ENCODE measurements at regions not wholly inside any gene's neighbourhood (a gene's known extent, or its start where the extent isn't known, plus 50 kb on each side); places are given as distances from the start of the nearest gene placed in this dataset.

DNA sequence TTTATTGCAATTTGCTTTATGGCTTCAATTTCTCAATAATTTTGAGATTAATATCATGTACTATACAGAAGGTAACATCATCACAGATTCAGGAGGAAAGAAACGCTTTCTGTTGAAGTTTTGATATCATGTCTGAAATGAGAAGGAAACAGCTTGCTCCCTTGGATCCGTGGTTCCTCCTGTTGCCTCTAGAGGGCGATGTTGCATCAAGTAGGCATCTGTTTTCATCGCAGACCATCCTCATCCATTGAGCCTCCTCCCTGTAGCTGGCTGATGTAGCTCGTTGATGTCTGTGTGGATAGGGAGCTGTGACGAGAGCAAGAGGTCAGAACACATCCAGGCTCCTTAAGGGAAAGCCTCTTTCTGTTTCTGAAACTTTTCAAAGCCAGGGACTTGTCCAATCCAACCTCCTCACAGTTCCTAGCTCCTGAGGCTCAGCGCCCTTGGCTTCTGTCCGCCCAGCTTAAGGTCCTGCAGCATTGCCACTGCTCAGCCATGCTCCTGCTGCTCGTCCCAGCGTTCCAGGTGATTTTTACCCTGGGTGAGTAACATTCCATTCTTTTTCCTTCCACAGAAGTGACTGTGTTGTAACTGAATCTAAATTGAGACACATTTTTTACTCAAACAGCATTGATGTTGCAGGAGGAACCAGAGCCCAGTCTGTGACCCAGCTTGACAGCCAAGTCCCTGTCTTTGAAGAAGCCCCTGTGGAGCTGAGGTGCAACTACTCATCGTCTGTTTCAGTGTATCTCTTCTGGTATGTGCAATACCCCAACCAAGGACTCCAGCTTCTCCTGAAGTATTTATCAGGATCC lies 304.8 kb upstream of the OR4E1 start:
- 33 to 39% (median 36%) methylated on average over 11 of the region's 11 CpGs for WGBS, 4 donors
- intact Hi-C loops (cut with DNase I), result no loop called here
- TF ChIP-seq POLR2A (IDR thresholded peaks at IDR 0.05), result no peak
- TF ChIP-seq, protein P1, sequence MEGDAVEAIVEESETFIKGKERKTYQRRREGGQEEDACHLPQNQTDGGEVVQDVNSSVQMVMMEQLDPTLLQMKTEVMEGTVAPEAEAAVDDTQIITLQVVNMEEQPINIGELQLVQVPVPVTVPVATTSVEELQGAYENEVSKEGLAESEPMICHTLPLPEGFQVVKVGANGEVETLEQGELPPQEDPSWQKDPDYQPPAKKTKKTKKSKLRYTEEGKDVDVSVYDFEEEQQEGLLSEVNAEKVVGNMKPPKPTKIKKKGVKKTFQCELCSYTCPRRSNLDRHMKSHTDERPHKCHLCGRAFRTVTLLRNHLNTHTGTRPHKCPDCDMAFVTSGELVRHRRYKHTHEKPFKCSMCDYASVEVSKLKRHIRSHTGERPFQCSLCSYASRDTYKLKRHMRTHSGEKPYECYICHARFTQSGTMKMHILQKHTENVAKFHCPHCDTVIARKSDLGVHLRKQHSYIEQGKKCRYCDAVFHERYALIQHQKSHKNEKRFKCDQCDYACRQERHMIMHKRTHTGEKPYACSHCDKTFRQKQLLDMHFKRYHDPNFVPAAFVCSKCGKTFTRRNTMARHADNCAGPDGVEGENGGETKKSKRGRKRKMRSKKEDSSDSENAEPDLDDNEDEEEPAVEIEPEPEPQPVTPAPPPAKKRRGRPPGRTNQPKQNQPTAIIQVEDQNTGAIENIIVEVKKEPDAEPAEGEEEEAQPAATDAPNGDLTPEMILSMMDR (IDR thresholded peaks at IDR 0.05), result peak; percentile 16 to 51 (median 34)

GRCh38 chr14:21974741-21975140 lies 301.1 kb upstream of the OR4E1 start:
- H3K4me1 ChIP-seq (replicated peaks in 1 of 2), result no peaks in the 10 kb centered on the region
- DNase-seq, result no peak
- H3K36me3 ChIP-seq (replicated peaks in 1 of 2), result no peaks in the 10 kb centered on the region
- no peaks in the 10 kb centered on the region for H3K27me3 ChIP-seq
- H3K27ac ChIP-seq, result no peak overlapping the region
- WGBS, 4 donors, result 66 to 97% (median 80%) methylated on average over 2 of the region's 2 CpGs
- no peak overlapping the region for H3K4me3 ChIP-seq
- intact Hi-C loops (cut with DNase I), result no loop called here
- no peak for TF ChIP-seq POLR2A (IDR thresholded peaks at IDR 0.05)
- TF ChIP-seq, protein P1 (IDR thresholded peaks at IDR 0.05), result no peak
- no peaks in the 10 kb centered on the region for H3K9me3 ChIP-seq (replicated peaks in 1 of 3)

More for the DNA sequence above, 304.8 kb upstream of the OR4E1 start:
- peak in 4 of 7 donors; percentile 23 to 39 (median 32) for DNase-seq
- Histone ChIP-seq H3K4me3 (no peak overlapping the region), H3K36me3 (replicated peaks in 1 of 2) (no peaks in the 10 kb centered on the region), H3K27ac (no peak overlapping the region), H3K9me3 (replicated peaks in 1 of 3) (no peaks in the 10 kb centered on the region), H3K4me1 (replicated peaks in 1 of 2) (no peaks in the 10 kb centered on the region), H3K27me3 (no peaks in the 10 kb centered on the region)

DNA sequence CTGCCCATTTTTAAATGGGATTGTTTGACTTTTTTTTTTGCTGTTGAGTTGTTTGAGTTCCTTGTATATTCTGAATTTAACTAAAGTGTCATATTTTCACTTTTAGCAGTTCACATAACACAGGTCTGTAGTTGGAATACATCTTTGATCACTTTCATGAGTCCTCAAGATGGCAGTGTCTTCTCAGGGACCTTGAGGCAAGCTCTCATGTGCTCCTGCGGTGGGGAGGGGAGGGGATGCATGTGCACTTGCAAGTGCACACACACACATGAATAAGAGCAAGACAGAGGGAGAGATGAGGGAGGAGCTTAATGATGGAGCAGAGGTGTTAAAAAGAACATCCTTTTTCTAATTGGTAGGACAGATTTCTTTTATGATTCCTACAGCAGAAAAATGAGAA lies 291.4 kb upstream of the OR4E1 start:
- Histone ChIP-seq H3K4me3 (no peak overlapping the region), H3K27me3 (no peaks in the 10 kb centered on the region), H3K36me3 (replicated peaks in 1 of 2) (no peaks in the 10 kb centered on the region), H3K27ac (no peak overlapping the region), H3K4me1 (replicated peaks in 1 of 2) (no peaks in the 10 kb centered on the region), H3K9me3 (replicated peaks in 1 of 3) (no peaks in the 10 kb centered on the region)
- DNase-seq, result no peak
- intact Hi-C loops (cut with DNase I), result no loop called here
- 45 to 70% (median 65%) methylated on average over 1 of the region's 1 CpG for WGBS, 4 donors
- TF ChIP-seq, protein P1 (IDR thresholded peaks at IDR 0.05), result no peak
- no peak for TF ChIP-seq POLR2A (IDR thresholded peaks at IDR 0.05)

- TF ChIP-seq, protein P1 (IDR thresholded peaks at IDR 0.05), result no peak
- TF ChIP-seq POLR2A (IDR thresholded peaks at IDR 0.05), result no peak
Measured at GRCh38 chr14:21964180-21964579, 290.6 kb upstream of the OR4E1 start.

More at GRCh38 chr14:21964180-21964579, 290.6 kb upstream of the OR4E1 start:
- WGBS, 4 donors, result 49 to 64% (median 53%) methylated on average over 1 of the region's 1 CpG
- no peak overlapping the region for H3K27ac ChIP-seq
- no peak overlapping the region for H3K4me3 ChIP-seq
- H3K27me3 ChIP-seq, result no peaks in the 10 kb centered on the region
- intact Hi-C loops (cut with DNase I), result no loop called here
- no peaks in the 10 kb centered on the region for H3K9me3 ChIP-seq (replicated peaks in 1 of 3)
- no peaks in the 10 kb centered on the region for H3K4me1 ChIP-seq (replicated peaks in 1 of 2)
- DNase-seq, result no peak
- H3K36me3 ChIP-seq (replicated peaks in 1 of 2), result no peaks in the 10 kb centered on the region

Measured in adrenal gland (tissue), 9 donors.